GM08714 (cell line): ENCODE measurements at regions not wholly inside any gene's neighbourhood (a gene's known extent, or its start where the extent isn't known, plus 50 kb on each side); places are given as distances from the start of the nearest gene placed in this dataset.

Experiments
- H3K4me3 ChIP-seq: fragments of 200-500 bp; sonication (Bioruptor generic); 2 replicates; pipeline ENCODE4 v1.5.1; 2014; ENCODE audit warnings: mild to moderate bottlenecking, low read length, inconsistent platforms
- ZNF274 ChIP-seq: IDR thresholded peaks from 2 replicates; pipeline ENCODE4 v1.6.1; 2012; ENCODE audit warnings: mild to moderate bottlenecking, low read depth, low read length

- H3K4me3 ChIP-seq: no peak overlapping the region
- TF ChIP-seq ZNF274: no peak
Observed at GRCh38 chr20:6715401-6715941, 52.0 kb upstream of the BMP2 start.

DNA sequence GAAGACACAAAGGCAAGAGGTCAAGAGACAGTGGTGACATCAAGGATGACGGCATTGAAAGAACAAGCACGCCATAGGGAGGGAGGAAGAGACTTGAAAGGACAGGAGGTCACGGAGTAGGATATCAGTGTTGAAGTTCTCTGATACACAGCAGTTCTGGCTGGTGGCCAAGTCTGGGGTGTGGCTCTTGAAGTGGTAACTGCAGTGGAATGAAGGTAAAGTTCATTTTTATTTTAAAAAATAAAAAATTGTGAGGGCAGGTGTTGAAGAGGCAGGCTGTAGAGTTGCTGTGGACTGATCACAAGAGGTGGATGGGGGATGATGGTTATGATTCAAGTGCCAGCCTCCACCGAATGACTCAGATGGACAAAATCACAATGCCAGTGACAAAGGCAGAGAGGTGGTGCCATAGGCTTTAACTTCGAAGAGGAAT lies 53.2 kb upstream of the BMP2 start:
- TF ChIP-seq ZNF274: no peak
- H3K4me3 ChIP-seq: no peak overlapping the region

- no peak for TF ChIP-seq ZNF274
- H3K4me3 ChIP-seq: no peak overlapping the region
Observed at GRCh38 chr20:6711951-6712649, 55.4 kb upstream of the BMP2 start.

DNA sequence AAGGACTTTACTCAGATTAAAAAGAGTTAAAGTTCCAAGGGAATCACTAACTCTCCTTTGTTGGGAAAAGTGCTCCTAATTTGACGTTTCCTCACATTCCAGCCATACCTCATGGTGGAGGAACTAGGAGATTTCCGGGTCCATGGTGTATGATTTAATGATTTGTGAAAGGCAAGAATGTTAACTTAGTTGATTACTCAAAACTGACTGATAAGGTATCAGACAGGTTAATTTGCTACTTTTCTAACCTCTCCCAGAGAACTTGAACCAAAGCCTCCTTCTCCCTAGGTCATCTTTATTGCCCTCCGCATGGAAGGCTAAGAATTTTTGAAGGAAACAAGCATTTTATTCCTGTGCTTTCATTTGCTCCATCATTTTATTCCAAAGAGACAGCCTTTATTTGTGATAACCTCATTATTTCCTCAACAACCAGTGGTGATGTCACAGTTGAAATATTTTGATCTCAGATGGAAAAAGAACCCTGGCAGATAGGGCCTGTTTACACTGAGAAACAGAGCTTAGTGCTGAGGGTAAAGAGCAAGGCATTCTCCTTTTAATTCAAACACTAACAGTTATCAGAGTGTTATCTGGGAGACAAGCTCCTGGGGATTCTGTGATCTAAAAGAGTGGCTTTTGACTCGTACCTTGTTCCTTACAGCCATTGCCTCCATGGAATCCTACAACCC lies 57.4 kb upstream of the BMP2 start:
- no peak overlapping the region for H3K4me3 ChIP-seq
- no peak for TF ChIP-seq ZNF274

GRCh38 chr20:6708010-6708409 lies 59.5 kb upstream of the BMP2 start:
- no peak overlapping the region for H3K4me3 ChIP-seq
- no peak for TF ChIP-seq ZNF274

DNA sequence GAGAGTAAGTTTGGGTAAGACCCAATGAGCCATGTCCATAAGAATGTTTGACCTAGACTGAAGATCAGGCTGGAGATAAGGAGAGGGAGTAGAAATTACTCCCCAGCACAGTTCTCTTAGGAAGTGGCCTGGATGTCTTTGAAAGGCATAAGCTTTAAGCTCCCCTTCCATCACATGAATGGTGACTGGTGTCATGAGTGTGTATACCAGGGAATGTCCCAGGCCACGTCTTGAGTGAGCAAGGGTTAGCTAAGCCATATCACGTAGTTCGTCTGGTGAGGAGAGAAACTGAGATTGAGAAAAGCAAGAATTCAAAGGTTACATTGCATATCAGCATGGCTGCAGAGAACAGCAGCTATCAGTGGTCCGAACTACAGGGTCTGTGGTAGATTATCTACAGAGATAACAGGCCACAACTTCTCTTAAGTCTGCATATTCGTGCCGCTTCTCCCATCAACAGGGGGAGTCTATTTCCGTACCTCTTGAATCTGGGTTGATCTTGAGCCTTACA lies 60.1 kb upstream of the BMP2 start:
- TF ChIP-seq ZNF274: no peak
- no peak overlapping the region for H3K4me3 ChIP-seq

GRCh38 chr20:6705926-6706548 lies 61.4 kb upstream of the BMP2 start:
- TF ChIP-seq ZNF274: no peak
- no peak overlapping the region for H3K4me3 ChIP-seq

DNA sequence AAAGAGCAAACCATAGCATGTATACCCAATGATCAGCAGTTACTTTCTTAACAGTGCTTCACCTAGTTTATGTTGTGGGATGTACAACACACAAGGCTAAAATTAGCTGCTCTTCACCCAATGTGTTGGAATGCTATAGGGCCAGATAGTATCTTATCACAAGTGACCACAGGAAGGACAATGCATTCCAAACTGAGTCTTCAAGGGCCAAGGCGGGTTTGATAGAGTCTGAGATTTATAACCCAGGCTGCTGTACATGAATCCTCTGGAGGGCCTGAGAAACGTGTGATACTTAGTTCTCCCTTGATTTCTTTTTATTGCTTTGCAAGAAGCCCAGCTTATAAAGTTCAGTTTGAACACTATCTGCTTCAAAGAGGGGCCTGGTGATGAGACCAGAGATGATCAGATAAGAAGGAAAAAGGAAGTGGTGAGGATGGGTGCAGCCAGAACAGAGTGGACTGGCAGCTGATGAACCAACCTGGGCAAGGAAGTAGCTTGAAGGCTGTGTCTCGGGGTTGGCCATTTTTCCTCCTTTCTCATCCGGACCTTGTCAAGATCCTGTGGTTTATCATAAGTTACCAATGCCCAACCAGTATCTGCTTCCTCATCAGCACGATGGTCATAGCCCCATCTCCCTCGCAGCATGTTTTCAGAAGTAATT lies 62.2 kb upstream of the BMP2 start:
- TF ChIP-seq ZNF274: no peak
- H3K4me3 ChIP-seq: no peak overlapping the region

DNA sequence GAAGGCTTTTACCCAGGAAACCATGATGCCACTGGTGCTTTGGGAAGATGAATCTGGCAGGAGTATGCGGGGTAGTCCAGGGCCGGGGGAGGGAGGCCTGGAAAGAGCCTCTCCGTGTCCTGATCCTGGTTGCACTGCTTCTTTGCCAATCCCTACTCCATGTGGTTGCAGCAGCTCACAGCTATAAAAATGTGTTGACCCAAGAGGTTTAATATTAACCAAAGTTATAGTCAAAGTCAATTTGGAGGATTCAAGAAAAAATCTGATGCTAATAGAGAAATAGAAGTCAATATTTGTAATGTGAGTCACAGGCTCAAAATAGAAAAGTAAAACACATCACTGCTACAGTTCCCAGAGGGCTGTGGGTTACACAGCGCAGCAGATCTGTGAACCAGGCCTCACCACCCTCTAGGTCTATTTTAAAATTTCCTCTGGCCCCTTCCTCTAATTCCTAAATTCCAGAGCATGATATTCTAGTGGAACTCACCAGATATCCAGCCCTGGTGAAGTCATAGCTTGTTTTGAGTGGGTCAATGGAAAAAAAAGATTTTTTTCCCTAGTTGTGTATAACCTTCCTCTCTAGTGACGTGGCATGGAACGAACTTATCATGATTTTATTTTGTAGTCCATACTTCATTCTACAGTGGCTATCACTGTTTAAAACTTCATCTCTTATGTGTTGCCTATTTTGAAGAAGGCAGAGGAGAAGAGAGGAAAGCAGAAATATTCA lies 63.2 kb upstream of the BMP2 start:
- TF ChIP-seq ZNF274: no peak
- H3K4me3 ChIP-seq: no peak overlapping the region

- no peak overlapping the region for H3K4me3 ChIP-seq
- no peak for TF ChIP-seq ZNF274
Observed at GRCh38 chr20:6703656-6704055, 63.8 kb upstream of the BMP2 start.

DNA sequence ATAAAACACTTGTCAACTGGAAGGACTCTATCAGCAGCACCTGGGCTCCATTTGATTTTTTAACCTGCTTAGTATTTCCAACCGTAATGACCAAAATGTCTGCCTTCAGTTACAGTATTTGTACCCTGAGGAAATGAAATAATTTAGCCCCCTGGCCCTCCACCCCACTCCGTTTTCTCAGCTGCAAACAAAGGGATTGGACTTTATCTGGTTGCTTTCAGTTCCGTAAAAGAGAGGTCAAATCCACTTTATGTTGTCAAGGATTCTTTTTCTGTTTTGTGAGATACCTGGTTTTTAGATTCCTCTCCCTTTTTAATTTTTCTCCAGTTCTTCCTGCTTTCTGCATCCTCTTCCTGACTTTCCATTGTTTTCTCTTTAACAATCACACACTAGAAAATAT lies 64.4 kb upstream of the BMP2 start:
- TF ChIP-seq ZNF274: no peak
- H3K4me3 ChIP-seq: no peak overlapping the region

DNA sequence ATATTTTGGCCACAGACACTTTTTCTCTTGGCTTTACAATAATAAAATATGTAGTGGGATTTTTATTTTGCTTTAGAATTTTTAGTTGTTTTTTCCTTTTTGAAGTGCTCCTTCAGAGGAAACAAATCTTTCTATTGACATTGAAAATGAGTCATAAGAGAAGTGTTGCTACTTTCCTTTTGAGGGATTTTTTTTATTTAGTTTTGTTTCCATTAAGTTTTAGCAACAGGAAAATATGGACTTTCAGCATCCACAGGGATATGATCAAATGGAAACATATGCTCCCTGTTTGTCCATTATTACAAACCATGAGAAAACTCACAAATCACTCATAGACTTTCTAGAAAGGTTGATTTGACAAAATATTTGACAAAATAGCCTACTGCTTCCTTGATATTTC lies 65.3 kb upstream of the BMP2 start:
- H3K4me3 ChIP-seq: no peak overlapping the region
- no peak for TF ChIP-seq ZNF274

- no peak for TF ChIP-seq ZNF274
- H3K4me3 ChIP-seq: no peak overlapping the region
Observed at GRCh38 chr20:6700563-6701329, 66.7 kb upstream of the BMP2 start.
